HepG2 (cell line): ENCODE measurements at regions not wholly inside any gene's neighbourhood (a gene's known extent, or its start where the extent isn't known, plus 50 kb on each side); places are given as distances from the start of the nearest gene placed in this dataset.

Experiments
- ATAC-seq: fragments of 200-7000 bp; cut with Tn5 transposase; 3 replicates; pipeline ENCODE4 v1.9.1; 2020; ENCODE audit warnings: mild to moderate bottlenecking, moderate library complexity
- BruUV-seq: library from RNA; stranded (reverse); fragments of 400-500 nt; replicated peaks from 2 replicates; lab custom pipeline; 2021; lab: Mats Ljungman, UMichigan
- CTCF ChIA-PET: fragments of 300-600 bp; formaldehyde crosslinking; extraction: SDS; loops from one replicate; lab custom pipeline; 2021; ENCODE audit warnings: low total read pairs, inconsistent platforms, low intra/inter-chr PET ratio; lab: Yijun Ruan, JAX
- POLR2A ChIA-PET: fragments of 350-600 bp; sonication (Branson Sonifier 250); formaldehyde crosslinking; loops from one replicate; lab custom pipeline; 2020; ENCODE audit warnings: antibody characterized with exemption, inconsistent platforms; lab: Yijun Ruan, JAX
- DNase-seq: peaks from one replicate; pipeline ENCODE4 v3.0.0-alpha.2; 2015; ENCODE audit warnings: low spot score
- FAIRE-seq: peaks from 3 replicates; lab custom pipeline; 2011; peaks lifted over from hg19 to GRCh38; lab: Jason Lieb, UNC
- H2AFZ ChIP-seq: one replicate; pipeline ENCODE4 v1.6.1; 2011; ENCODE audit warnings: low read length, inconsistent platforms
- H3K27ac ChIP-seq: fragments of 300-600 bp; 3 replicates; pipeline ENCODE4 v1.8.0; 2011; ENCODE audit warnings: mixed run types, mild to moderate bottlenecking, mixed read lengths, low read length, inconsistent platforms; ENCODE audit not compliant: insufficient read depth; ENCODE audit errors: extremely low read length
- H3K27me3 ChIP-seq, 2 experiments: fragments of 200-600 bp in 1 of 2; 2 replicates in 1 of 2; 3 replicates in 1 of 2; pipeline versions ENCODE4 v1.6.0 to v1.8.0; 2011; ENCODE audit warnings: low read length in 2 of 2, mild to moderate bottlenecking in 2 of 2, moderate library complexity in 2 of 2, inconsistent platforms in 1 of 2; ENCODE audit not compliant: insufficient read depth in 2 of 2, control insufficient read depth in 1 of 2
- H3K36me3 ChIP-seq, 2 experiments: fragments of 200-600 bp in 1 of 2; replicated peaks in 1 of 2; 2 replicates in 1 of 2; 3 replicates in 1 of 2; pipeline versions ENCODE4 v1.5.1 to v1.8.0; 2011; ENCODE audit warnings: low read length in 2 of 2, inconsistent platforms in 1 of 2; ENCODE audit not compliant: insufficient read depth in 2 of 2, control insufficient read depth in 1 of 2
- H3K4me1 ChIP-seq: 2 replicates; pipeline ENCODE4 v1.5.1; 2012; ENCODE audit warnings: low read length, inconsistent platforms; ENCODE audit not compliant: insufficient read depth
- H3K4me2 ChIP-seq: 2 replicates; pipeline ENCODE4 v1.6.0; 2011; ENCODE audit warnings: low read depth, low read length, inconsistent platforms
- H3K4me3 ChIP-seq, 3 experiments: fragments of 200-600 bp in 1 of 3; sonication (generic), shearing (Covaris generic) in 1 of 3; replicated peaks in 1 of 3; 2 replicates each; pipeline ENCODE4 v1.5.1; 2011 to 2016; ENCODE audit warnings: low read length in 3 of 3, inconsistent platforms in 2 of 3, low read depth in 2 of 3, mild to moderate bottlenecking in 2 of 3, control low read depth in 1 of 3, mixed read lengths in 1 of 3; ENCODE audit not compliant: insufficient read depth in 1 of 3
- H3K79me2 ChIP-seq: one replicate; pipeline ENCODE4 v1.6.1; 2011; ENCODE audit warnings: low read length, inconsistent platforms; ENCODE audit not compliant: insufficient read depth
- H3K9ac ChIP-seq: 2 replicates; pipeline ENCODE4 v1.6.0; 2011; ENCODE audit warnings: mild to moderate bottlenecking, low read depth, low read length, inconsistent platforms; ENCODE audit not compliant: insufficient read depth
- H3K9me3 ChIP-seq: 2 replicates; pipeline ENCODE4 v1.5.1; 2012; ENCODE audit warnings: mild to moderate bottlenecking, low read length
- H4K20me1 ChIP-seq: 2 replicates; pipeline ENCODE4 v1.6.0; 2011; ENCODE audit warnings: inconsistent platforms, mild to moderate bottlenecking, low read length, moderate library complexity; ENCODE audit not compliant: insufficient read depth
- AGO2 ChIP-seq: fragments of 200-400 bp; formaldehyde crosslinking; optimal IDR thresholded peaks from 2 replicates; pipeline ENCODE3; 2017; ENCODE audit warnings: mild to moderate bottlenecking, low read depth, low read length, moderate library complexity
- ATF1 ChIP-seq: IDR thresholded peaks from 2 replicates; pipeline ENCODE4 v1.6.1; 2016; ENCODE audit warnings: mild to moderate bottlenecking, control low read depth
- RFXAP ChIP-seq: sonication (generic); formaldehyde crosslinking; IDR thresholded peaks from 2 replicates; pipeline ENCODE4 v1.4.0; 2020; ENCODE audit warnings: missing genetic modification reagents, borderline replicate concordance
- ZFP41 ChIP-seq: sonication (generic); formaldehyde crosslinking; IDR thresholded peaks from 2 replicates; pipeline ENCODE4 v1.4.0; 2020; ENCODE audit warnings: mild to moderate bottlenecking, missing genetic modification reagents, borderline replicate concordance
- ZMAT3 ChIP-seq: sonication (generic); formaldehyde crosslinking; conservative IDR thresholded peaks from 2 replicates; pipeline ENCODE4 v1.7.0; 2021; ENCODE audit warnings: missing genetic modification reagents
- ZNF281 ChIP-seq: sonication (generic); formaldehyde crosslinking; IDR thresholded peaks from 2 replicates; pipeline ENCODE4 v1.4.0; 2020; ENCODE audit warnings: missing genetic modification reagents, borderline replicate concordance
- ZNF646 ChIP-seq: sonication (generic); formaldehyde crosslinking; IDR thresholded peaks from 2 replicates; pipeline ENCODE4 v1.9.0; 2021; ENCODE audit warnings: mild to moderate bottlenecking, missing genetic modification reagents
- WGBS: methylation state at CpG from one replicate; pipeline ENCODE4 v1.1.6; 2017; ENCODE audit warnings: low lambda C conversion rate; 5-methylcytosine and 5-hydroxymethylcytosine counted together
- in situ Hi-C: cut with HindIII; loops from 2 replicates; pipeline ENCODE4 v1.10.0; 2017; ENCODE audit warnings: low pct_unique_long_range_greater_than_20kb; ENCODE audit not compliant: extremely low pct_ligation_motif_present
- intact Hi-C: fragments of 100-400 bp; cut with micrococcal nuclease; formaldehyde crosslinking; loops from one replicate; pipeline ENCODE4 v1.10.0; 2022; ENCODE audit not compliant: unreplicated experiment
- TF ChIP-seq, protein P1 (sequence below): sonication (generic); formaldehyde crosslinking; IDR thresholded peaks from 2 replicates; pipeline ENCODE4 v1.5.0; 2020; ENCODE audit warnings: mild to moderate bottlenecking, missing genetic modification reagents
- TF ChIP-seq, protein P2 (sequence below): sonication (generic); formaldehyde crosslinking; IDR thresholded peaks from 2 replicates; pipeline ENCODE4 v1.5.1; 2020; ENCODE audit warnings: mild to moderate bottlenecking, missing genetic modification reagents

DNA sequence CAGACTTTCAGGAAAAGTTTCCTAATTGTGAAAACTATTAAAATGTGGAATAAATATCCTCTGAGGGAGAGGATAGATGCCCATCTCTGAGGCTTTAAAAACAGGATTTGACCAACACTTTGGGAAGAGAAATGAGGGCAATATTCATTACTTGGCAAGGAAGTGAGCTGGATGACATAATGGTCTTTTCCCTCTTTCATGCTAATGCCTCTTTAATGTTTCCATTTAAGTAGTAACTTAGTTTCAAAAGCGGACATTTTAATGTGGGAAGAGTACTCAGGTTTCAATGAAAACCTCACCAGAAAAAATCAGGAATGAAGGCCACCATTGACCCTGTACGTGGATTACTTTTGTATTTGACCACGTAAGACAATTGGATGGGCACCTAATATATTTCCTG is 503.3 kb downstream of the ANKRD50 start:
- no peaks in the 10 kb centered on the region for H3K36me3 ChIP-seq
- H3K9ac ChIP-seq: no peak overlapping the region
- DNase-seq: no peak
- H4K20me1 ChIP-seq: no peaks in the 10 kb centered on the region
- no TSS peak for BruUV-seq
- in situ Hi-C loops: no loop called here
- no peak overlapping the region for H3K4me2 ChIP-seq
- no peaks in the 10 kb centered on the region for H3K4me1 ChIP-seq
- ChIA-PET CTCF (no interaction called here), POLR2A (no interaction called here)
- H3K9me3 ChIP-seq: no peaks in the 10 kb centered on the region
- no peak overlapping the region for H2AFZ ChIP-seq
- no peaks in the 10 kb centered on the region; a peak in 1 of 5 replicates for H3K27me3 ChIP-seq
- intact Hi-C loops: no loop called here
- FAIRE-seq: no peak
- no peak overlapping the region for H3K4me3 ChIP-seq
- no peaks in the 10 kb centered on the region for H3K79me2 ChIP-seq
- no peak overlapping the region for H3K27ac ChIP-seq
- no peak for ATAC-seq
- 15% methylated on average over 3 of the region's 3 CpGs for WGBS
- TF ChIP-seq, protein P1, sequence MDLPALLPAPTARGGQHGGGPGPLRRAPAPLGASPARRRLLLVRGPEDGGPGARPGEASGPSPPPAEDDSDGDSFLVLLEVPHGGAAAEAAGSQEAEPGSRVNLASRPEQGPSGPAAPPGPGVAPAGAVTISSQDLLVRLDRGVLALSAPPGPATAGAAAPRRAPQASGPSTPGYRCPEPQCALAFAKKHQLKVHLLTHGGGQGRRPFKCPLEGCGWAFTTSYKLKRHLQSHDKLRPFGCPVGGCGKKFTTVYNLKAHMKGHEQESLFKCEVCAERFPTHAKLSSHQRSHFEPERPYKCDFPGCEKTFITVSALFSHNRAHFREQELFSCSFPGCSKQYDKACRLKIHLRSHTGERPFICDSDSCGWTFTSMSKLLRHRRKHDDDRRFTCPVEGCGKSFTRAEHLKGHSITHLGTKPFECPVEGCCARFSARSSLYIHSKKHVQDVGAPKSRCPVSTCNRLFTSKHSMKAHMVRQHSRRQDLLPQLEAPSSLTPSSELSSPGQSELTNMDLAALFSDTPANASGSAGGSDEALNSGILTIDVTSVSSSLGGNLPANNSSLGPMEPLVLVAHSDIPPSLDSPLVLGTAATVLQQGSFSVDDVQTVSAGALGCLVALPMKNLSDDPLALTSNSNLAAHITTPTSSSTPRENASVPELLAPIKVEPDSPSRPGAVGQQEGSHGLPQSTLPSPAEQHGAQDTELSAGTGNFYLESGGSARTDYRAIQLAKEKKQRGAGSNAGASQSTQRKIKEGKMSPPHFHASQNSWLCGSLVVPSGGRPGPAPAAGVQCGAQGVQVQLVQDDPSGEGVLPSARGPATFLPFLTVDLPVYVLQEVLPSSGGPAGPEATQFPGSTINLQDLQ (CRISPR knock-in tag): no peak
- no peak for TF ChIP-seq ZFP41 (CRISPR knock-in tag)
- no peak for TF ChIP-seq ATF1 (CRISPR knock-in tag)
- TF ChIP-seq RFXAP (CRISPR knock-in tag): no peak
- TF ChIP-seq, protein P2, sequence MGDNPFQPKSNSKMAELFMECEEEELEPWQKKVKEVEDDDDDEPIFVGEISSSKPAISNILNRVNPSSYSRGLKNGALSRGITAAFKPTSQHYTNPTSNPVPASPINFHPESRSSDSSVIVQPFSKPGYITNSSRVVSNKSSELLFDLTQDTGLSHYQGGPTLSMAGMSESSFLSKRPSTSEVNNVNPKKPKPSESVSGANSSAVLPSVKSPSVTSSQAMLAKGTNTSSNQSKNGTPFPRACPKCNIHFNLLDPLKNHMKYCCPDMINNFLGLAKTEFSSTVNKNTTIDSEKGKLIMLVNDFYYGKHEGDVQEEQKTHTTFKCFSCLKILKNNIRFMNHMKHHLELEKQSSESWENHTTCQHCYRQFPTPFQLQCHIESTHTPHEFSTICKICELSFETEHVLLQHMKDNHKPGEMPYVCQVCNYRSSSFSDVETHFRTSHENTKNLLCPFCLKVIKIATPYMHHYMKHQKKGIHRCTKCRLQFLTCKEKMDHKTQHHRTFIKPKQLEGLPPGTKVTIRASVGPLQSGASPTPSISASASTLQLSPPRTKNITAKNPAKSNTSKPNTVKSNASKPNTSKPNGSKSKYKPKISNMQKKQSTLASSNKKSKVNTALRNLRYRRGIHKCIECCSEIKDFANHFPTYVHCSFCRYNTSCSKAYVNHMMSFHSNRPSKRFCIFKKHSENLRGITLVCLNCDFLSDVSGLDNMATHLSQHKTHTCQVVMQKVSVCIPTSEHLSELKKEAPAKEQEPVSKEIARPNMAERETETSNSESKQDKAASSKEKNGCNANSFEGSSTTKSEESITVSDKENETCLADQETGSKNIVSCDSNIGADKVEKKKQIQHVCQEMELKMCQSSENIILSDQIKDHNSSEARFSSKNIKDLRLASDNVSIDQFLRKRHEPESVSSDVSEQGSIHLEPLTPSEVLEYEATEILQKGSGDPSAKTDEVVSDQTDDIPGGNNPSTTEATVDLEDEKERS: no peak
- TF ChIP-seq ZMAT3 (CRISPR knock-in tag): no peak
- TF ChIP-seq AGO2: no peak
- no peak for TF ChIP-seq ZNF281 (CRISPR knock-in tag)
- no peak for TF ChIP-seq ZNF646
